ENCODE measurements at regions not wholly inside any gene's neighbourhood (a gene's known extent, or its start where the extent isn't known, plus 50 kb on each side); places are given as distances from the start of the nearest gene placed in this dataset.
A peak's percentile ranks its signal among the peaks of the same experiment; 100 is the strongest.

DNA sequence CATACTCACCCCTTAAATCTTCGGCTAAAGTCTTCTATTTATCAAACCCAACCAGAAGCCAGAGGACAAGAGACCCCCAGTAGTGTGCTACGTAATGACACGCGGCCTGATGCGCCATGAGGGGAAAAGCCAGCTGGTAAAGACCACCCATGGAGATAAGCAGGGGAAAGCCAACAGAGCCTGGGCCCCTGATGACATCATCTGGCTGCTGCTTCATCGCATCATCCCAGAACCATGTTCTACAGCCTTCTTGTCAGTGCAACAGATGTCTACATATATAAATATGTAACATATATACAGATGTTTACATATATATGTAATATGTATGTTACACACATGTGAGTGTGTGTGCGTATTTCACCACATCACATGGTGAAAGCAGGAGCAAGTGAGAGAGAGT, 81.7 kb upstream of the VANGL1 start:
- TF ChIP-seq, protein P1, sequence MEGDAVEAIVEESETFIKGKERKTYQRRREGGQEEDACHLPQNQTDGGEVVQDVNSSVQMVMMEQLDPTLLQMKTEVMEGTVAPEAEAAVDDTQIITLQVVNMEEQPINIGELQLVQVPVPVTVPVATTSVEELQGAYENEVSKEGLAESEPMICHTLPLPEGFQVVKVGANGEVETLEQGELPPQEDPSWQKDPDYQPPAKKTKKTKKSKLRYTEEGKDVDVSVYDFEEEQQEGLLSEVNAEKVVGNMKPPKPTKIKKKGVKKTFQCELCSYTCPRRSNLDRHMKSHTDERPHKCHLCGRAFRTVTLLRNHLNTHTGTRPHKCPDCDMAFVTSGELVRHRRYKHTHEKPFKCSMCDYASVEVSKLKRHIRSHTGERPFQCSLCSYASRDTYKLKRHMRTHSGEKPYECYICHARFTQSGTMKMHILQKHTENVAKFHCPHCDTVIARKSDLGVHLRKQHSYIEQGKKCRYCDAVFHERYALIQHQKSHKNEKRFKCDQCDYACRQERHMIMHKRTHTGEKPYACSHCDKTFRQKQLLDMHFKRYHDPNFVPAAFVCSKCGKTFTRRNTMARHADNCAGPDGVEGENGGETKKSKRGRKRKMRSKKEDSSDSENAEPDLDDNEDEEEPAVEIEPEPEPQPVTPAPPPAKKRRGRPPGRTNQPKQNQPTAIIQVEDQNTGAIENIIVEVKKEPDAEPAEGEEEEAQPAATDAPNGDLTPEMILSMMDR (IDR thresholded peaks at IDR 0.05; ENCODE audit: control insufficient read depth, insufficient read depth, low read depth, low read length, missing control alignments) = no peak
- no peak overlapping the region for H3K4me3 ChIP-seq (ENCODE audit: control insufficient read depth, low read depth, low read length)
- DNase-seq (ENCODE audit: low read depth) = no peak

DNA sequence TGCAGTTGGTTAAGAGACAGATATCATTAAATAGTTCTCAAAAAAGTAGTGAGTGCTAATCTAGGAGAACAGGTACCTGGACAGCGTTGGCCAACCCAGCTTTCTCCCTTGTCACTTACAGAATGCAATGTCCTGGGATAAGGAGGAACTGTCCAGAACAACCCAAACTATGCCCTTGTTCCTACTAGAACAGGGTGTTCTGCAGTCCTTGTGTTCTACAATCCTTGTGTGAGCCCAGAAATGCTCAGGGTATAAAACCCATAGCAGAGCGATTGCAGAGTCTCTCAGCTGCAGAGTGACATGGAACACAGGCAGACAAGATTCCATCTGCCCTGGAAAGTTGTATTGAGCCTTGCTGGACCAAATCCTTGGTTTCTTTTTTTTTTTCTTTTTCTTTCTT, 83.5 kb upstream of the VANGL1 start:
- TF ChIP-seq, protein P1 (IDR thresholded peaks at IDR 0.05; ENCODE audit: control insufficient read depth, insufficient read depth, low read depth, low read length, missing control alignments) = no peak
- no peak for DNase-seq (ENCODE audit: low read depth)
- H3K4me3 ChIP-seq (ENCODE audit: control insufficient read depth, low read depth, low read length) = no peak overlapping the region

DNA sequence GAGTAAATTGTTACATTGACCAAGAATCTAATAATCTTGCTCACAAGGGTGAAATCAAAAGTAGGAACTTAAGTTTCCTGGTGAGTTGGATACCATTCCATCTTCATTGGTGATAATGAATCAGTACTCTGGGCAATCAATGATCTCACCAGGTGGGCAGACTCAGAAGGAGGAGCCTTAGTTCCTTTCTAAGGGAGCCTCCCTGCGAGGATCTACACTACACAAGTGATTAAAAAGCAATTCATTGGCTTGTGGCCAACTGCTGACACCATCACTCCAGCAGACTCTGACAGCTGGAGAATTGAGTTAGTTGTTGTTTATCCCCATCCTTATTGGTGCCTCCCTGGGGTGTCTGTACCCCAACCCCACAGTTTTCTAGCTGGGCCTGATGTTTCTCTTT, 84.1 kb upstream of the VANGL1 start:
- TF ChIP-seq, protein P1 (IDR thresholded peaks at IDR 0.05; ENCODE audit: control insufficient read depth, insufficient read depth, low read depth, low read length, missing control alignments) = no peak
- H3K4me3 ChIP-seq (ENCODE audit: control insufficient read depth, low read depth, low read length) = no peak overlapping the region
- DNase-seq (ENCODE audit: low read depth) = no peak

DNA sequence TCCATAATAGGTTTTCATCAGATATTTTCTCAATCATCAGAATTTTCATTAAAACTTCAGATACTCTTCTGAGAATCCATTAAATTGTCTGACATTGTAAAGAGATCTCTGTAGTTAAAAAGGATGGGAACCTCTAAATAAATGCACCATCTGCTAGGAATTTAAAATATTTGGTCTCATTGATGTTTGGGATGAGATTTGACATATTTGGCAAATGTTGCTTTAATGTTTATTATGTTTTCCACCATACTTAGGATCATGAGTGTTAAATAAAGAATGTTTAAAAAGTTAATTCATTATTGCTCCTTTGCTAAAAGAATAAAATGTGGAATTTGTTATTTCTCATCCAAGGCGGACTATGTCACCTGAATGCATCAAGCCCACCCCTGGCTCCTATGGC, 85.5 kb upstream of the VANGL1 start:
- TF ChIP-seq, protein P1 (IDR thresholded peaks at IDR 0.05; ENCODE audit: control insufficient read depth, insufficient read depth, low read depth, low read length, missing control alignments) = no peak
- no peak for DNase-seq (ENCODE audit: low read depth)
- no peak overlapping the region for H3K4me3 ChIP-seq (ENCODE audit: control insufficient read depth, low read depth, low read length)

DNA sequence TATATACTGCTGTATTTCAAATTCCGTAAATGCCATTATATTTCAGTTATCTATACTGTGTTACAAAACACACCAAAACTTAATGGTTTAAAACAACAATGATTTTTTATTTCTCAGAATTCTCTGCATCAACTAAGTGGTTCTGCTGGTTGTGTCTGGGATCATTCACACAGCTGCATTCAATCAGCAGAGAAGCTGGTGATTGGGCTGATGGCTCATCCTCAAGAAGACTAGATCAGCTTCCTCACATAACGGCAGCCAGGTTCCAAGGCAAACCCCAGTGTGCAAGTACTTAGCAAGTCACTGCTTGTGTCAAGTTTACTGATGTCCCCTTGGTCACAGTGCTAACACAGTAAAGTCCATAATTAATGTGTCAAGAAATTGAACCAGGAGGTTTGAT, 86.3 kb upstream of the VANGL1 start:
- no peak overlapping the region for H3K4me3 ChIP-seq (ENCODE audit: control insufficient read depth, low read depth, low read length)
- TF ChIP-seq, protein P1 (IDR thresholded peaks at IDR 0.05; ENCODE audit: control insufficient read depth, insufficient read depth, low read depth, low read length, missing control alignments) = no peak
- DNase-seq (ENCODE audit: low read depth) = peak; percentile 33

DNA sequence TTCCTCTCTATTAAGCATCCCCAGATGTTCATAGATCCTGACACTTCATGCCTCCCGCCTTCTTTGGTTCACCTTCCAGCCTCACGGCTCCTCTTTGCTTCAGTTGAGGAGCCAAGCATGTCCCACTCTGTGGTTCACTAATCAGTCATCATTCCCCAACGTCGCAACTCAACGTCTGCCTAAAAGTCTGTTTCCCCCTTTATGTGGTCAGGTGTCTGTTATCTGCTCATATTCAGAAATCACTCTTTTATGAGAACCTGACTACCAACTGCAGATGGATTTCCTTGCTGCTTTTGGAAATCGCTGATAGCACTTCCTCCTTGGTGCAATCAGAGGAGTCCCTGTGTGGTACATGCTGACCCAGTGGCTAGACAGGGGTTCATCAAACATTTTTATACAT, 94.1 kb upstream of the VANGL1 start:
- no peak overlapping the region for H3K4me3 ChIP-seq (ENCODE audit: control insufficient read depth, low read depth, low read length)
- TF ChIP-seq, protein P1 (IDR thresholded peaks at IDR 0.05; ENCODE audit: control insufficient read depth, insufficient read depth, low read depth, low read length, missing control alignments) = no peak
- no peak for DNase-seq (ENCODE audit: low read depth)

DNA sequence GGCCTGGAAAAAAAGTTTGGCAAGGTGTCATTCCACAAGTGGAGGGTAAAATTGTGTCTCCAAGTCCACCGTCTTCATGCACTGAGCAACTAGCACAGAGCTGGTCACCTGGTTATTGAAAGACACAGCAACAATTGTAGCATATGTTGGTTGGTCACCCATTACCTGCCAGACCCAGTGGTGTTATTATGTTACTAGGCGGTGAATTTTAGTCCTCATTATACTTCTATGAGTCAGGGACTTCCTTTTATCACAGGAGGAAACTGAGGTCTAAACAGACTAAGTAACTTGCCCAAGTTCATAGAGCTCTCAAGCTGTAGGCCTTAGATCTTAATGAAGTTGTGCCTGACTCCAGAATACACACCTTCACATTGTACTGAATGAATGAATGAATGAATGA, 94.9 kb upstream of the VANGL1 start:
- DNase-seq (ENCODE audit: low read depth) = no peak
- TF ChIP-seq, protein P1 (IDR thresholded peaks at IDR 0.05; ENCODE audit: control insufficient read depth, insufficient read depth, low read depth, low read length, missing control alignments) = no peak
- no peak overlapping the region for H3K4me3 ChIP-seq (ENCODE audit: control insufficient read depth, low read depth, low read length)

Measured in AG09309 (cell line).